AG10803 (cell line): ENCODE measurements at regions not wholly inside any gene's neighbourhood (a gene's known extent, or its start where the extent isn't known, plus 50 kb on each side); places are given as distances from the start of the nearest gene placed in this dataset.

Experiments
- DNase-seq: peaks from one replicate; pipeline ENCODE4 v3.0.0; 2010; ENCODE audit warnings: low read depth
- H3K4me3 ChIP-seq: 2 replicates; pipeline ENCODE4 v1.5.1; 2011; ENCODE audit warnings: mild to moderate bottlenecking, low read length, control low read depth
- TF ChIP-seq, protein P1 (sequence below): conservative IDR thresholded peaks from 2 replicates; pipeline ENCODE4 v1.5.1; 2011; ENCODE audit warnings: mild to moderate bottlenecking, low read length, control low read depth, inconsistent platforms

DNA sequence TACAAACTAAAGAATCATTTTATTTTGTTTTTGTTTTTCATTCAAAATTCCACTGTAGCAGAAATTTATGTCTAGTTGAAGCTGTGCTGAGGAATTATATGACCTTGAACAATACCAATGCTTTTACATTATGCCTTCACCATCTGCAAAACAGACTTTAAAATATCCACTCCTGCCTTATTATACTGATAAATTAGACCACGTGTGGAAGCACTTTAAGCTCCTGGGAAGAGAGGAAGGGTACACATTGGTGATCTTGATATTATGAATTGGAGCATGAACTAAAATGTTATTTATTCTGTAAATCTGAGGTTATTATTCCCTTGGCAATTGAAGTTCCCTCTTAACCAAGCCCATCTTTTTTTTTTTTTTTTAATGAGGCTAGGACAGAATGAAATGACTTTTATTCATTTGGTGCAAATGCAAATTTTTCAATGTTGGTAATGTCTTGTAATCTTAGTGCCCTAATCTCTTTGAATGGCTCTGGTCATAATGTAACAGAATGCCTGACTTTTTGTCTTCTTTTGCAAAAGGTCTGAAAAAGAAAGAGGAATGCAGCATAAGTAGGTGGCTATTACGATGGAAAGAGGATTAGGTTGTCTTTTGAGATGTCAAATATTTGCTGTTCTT lies 139.9 kb upstream of the COBL start:
- no peak overlapping the region for H3K4me3 ChIP-seq
- no peak for DNase-seq
- TF ChIP-seq, protein P1, sequence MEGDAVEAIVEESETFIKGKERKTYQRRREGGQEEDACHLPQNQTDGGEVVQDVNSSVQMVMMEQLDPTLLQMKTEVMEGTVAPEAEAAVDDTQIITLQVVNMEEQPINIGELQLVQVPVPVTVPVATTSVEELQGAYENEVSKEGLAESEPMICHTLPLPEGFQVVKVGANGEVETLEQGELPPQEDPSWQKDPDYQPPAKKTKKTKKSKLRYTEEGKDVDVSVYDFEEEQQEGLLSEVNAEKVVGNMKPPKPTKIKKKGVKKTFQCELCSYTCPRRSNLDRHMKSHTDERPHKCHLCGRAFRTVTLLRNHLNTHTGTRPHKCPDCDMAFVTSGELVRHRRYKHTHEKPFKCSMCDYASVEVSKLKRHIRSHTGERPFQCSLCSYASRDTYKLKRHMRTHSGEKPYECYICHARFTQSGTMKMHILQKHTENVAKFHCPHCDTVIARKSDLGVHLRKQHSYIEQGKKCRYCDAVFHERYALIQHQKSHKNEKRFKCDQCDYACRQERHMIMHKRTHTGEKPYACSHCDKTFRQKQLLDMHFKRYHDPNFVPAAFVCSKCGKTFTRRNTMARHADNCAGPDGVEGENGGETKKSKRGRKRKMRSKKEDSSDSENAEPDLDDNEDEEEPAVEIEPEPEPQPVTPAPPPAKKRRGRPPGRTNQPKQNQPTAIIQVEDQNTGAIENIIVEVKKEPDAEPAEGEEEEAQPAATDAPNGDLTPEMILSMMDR: no peak

- no peak overlapping the region for H3K4me3 ChIP-seq
- DNase-seq: no peak
- TF ChIP-seq, protein P1: no peak
Observed at GRCh38 chr7:51455948-51456347, 139.3 kb upstream of the COBL start.

GRCh38 chr7:51455513-51455912 lies 138.9 kb upstream of the COBL start:
- DNase-seq: no peak
- no peak overlapping the region for H3K4me3 ChIP-seq
- TF ChIP-seq, protein P1: no peak

DNA sequence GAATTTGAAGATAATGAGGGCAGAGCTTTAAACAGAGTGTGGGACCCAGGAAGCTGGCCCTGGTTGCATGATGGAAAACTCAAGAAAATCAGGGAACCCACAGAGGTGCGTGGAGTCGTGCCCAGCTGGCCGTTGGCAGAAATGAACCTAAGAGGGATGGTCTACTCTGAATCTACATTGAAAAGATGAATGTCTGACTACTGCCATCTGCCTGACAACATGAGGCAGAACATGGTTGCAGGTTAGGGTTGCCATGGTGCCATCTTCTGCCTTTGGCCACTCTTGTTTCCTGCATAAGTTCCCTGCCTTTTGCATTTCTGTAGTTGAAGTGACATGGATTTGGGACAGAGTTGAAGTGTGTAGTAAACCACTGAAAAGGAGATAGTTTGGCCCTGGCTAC lies 138.5 kb upstream of the COBL start:
- H3K4me3 ChIP-seq: no peak overlapping the region
- DNase-seq: no peak
- TF ChIP-seq, protein P1: no peak

DNA sequence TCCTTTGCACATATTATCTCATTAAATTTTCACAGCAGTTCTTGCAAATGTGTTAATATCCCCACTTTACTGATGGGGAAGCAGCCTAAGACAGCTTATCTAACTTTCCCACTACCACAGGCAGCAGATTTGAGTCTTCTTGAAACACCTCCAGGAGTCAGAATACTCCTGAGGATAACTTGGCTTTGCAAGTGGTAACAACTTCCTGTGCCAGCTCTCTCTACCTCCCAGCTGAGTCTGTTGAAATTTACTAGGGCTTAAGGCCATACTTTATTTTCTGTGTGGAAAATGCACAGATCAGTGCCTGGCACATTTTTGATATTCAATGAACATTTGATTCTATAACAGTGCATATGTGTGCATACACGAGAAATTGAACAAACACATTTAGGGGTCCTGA lies 136.1 kb upstream of the COBL start:
- DNase-seq: no peak
- TF ChIP-seq, protein P1: no peak
- H3K4me3 ChIP-seq: no peak overlapping the region

- H3K4me3 ChIP-seq: no peak overlapping the region
- no peak for DNase-seq
- TF ChIP-seq, protein P1: no peak
Observed at GRCh38 chr7:51451751-51452476, 135.3 kb upstream of the COBL start.

DNA sequence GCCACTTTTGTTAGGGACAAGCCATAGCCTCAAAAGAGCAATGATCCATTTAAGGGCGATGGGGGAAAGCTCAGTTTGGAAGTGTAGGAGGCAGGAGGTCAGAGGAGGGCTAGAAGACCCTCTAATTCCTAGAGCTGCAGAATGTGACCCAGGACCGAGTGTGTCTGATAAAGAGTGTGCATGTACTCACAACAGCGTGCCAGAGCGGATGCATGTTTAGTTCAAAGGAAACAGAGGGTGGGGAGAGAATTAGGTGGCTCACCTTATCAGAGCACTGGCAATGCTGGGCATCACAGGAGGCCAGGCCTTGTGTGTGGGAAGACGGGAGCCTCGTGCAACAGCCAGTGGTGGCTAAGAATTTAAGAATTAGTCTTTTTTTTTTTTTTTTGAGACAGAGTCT lies 133.9 kb upstream of the COBL start:
- DNase-seq: no peak
- TF ChIP-seq, protein P1: no peak

More for the DNA sequence above, 133.9 kb upstream of the COBL start:
- H3K4me3 ChIP-seq: no peak overlapping the region
